ENCODE measurements at regions not wholly inside any gene's neighbourhood (a gene's known extent, or its start where the extent isn't known, plus 50 kb on each side); places are given as distances from the start of the nearest gene placed in this dataset.

- TF ChIP-seq TCF12 (IDR thresholded peaks at IDR 0.05; ENCODE audit: low read depth) (no peak), REST (IDR thresholded peaks at IDR 0.05; ENCODE audit: low read depth) (no peak), EGR1 (IDR thresholded peaks at IDR 0.05) (no peak), FOXM1 (IDR thresholded peaks at IDR 0.05; ENCODE audit: borderline replicate concordance, low read depth) (no peak)
These were observed 607.9 kb upstream of the ID2 start for GRCh38 chr2:8073916-8074315.

DNA sequence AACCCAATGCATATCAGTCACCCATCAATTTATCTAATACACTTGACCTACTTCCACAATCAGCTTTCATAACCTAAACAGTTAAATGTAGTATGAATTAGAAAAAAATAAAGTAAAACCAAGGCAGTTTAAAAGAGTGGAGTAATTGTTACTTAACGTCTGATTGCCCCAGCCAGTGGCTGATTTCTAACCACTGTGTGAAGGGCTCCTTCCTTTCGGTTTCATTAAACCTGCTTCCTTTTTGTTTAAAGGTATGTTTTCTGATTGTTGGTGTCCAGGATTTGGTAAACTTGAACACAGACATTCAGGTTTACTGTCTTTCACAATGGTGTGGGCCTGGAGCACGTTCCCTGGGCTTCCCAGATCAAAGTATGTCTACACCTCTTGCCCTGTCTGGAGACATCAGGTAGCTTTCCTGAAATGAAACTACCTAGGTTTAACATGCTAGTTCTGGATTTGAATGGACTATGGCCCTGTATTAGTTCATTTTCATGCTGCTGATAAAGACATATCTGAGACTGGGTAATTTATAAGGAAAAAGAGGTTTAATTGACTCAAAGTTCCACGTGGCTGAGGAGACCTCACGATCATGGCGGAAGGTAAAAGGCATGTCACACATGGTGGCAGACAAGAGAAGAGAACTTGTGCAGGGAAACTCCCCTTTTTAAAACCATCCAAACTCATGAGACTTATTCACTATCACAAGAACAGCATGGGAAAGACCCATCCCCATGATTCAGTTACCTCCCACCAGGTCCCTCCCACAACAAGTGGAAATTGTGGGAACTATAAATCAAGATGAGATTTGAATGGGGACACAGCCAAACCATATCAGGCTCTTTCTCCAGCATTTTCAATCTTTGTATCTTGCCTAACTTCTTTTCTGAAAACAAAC, 605.2 kb upstream of the ID2 start:
- no peak for TF ChIP-seq ZBTB7A (IDR thresholded peaks at IDR 0.05; ENCODE audit: low read depth)
- no peak for TF ChIP-seq FOXM1 (IDR thresholded peaks at IDR 0.05; ENCODE audit: borderline replicate concordance, low read depth)
- no peak for TF ChIP-seq EP300 (IDR thresholded peaks at IDR 0.05; ENCODE audit: borderline replicate concordance)
- TF ChIP-seq EGR1 (IDR thresholded peaks at IDR 0.05): no peak
- TF ChIP-seq NFIC (IDR thresholded peaks at IDR 0.05): no peak

GRCh38 chr2:8078705-8079104, 603.2 kb upstream of the ID2 start:
- no peak for TF ChIP-seq CEBPB (IDR thresholded peaks at IDR 0.05)
- TF ChIP-seq REST (IDR thresholded peaks at IDR 0.05; ENCODE audit: low read depth): no peak
- no peak for TF ChIP-seq CREB1 (IDR thresholded peaks at IDR 0.05; ENCODE audit: low read depth)
- no peak for TF ChIP-seq USF1 (IDR thresholded peaks at IDR 0.05)
- TF ChIP-seq, protein P1, sequence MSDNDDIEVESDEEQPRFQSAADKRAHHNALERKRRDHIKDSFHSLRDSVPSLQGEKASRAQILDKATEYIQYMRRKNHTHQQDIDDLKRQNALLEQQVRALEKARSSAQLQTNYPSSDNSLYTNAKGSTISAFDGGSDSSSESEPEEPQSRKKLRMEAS (IDR thresholded peaks at IDR 0.05): no peak
- TF ChIP-seq TCF12 (IDR thresholded peaks at IDR 0.05; ENCODE audit: low read depth): no peak
- no peak for TF ChIP-seq TAF1 (IDR thresholded peaks at IDR 0.05; ENCODE audit: low read depth)
- no peak for TF ChIP-seq EGR1 (IDR thresholded peaks at IDR 0.05)
- no peak for TF ChIP-seq FOXM1 (IDR thresholded peaks at IDR 0.05; ENCODE audit: borderline replicate concordance, low read depth)
- no peak for TF ChIP-seq NFIC (IDR thresholded peaks at IDR 0.05)
- TF ChIP-seq ZBTB7A (IDR thresholded peaks at IDR 0.05; ENCODE audit: low read depth): no peak
- no peak for TF ChIP-seq RAD21 (IDR thresholded peaks at IDR 0.05; ENCODE audit: low read depth)
- no peak for TF ChIP-seq YY1 (IDR thresholded peaks at IDR 0.05; ENCODE audit: low read depth)
- no peak for TF ChIP-seq TEAD4 (IDR thresholded peaks at IDR 0.05)
- TF ChIP-seq EP300 (IDR thresholded peaks at IDR 0.05; ENCODE audit: borderline replicate concordance): no peak

DNA sequence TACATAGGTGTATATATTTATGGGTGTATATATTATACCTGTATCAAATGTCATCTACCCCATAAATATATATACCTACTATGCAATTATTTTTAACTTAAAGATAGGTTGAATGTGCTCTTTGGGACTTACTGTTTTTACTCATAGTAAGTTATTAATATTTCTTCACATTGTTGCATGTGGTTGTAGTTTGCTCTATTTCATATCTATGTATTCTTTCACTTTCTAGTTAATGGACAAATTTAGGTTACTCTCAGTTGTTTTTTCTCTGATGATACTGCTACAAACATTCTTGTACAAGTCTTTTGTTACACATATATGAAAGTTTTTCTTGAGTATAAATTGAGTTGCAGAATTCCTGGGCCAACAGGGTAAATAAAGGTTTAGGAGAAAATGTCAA, 601.8 kb upstream of the ID2 start:
- TF ChIP-seq NFIC (IDR thresholded peaks at IDR 0.05) (no peak), FOXM1 (IDR thresholded peaks at IDR 0.05; ENCODE audit: borderline replicate concordance, low read depth) (no peak), RAD21 (IDR thresholded peaks at IDR 0.05; ENCODE audit: low read depth) (no peak), CREB1 (IDR thresholded peaks at IDR 0.05; ENCODE audit: low read depth) (no peak), ZBTB7A (IDR thresholded peaks at IDR 0.05; ENCODE audit: low read depth) (no peak), TCF12 (IDR thresholded peaks at IDR 0.05; ENCODE audit: low read depth) (no peak), REST (IDR thresholded peaks at IDR 0.05; ENCODE audit: low read depth) (no peak), TAF1 (IDR thresholded peaks at IDR 0.05; ENCODE audit: low read depth) (no peak), TEAD4 (IDR thresholded peaks at IDR 0.05) (no peak)

DNA sequence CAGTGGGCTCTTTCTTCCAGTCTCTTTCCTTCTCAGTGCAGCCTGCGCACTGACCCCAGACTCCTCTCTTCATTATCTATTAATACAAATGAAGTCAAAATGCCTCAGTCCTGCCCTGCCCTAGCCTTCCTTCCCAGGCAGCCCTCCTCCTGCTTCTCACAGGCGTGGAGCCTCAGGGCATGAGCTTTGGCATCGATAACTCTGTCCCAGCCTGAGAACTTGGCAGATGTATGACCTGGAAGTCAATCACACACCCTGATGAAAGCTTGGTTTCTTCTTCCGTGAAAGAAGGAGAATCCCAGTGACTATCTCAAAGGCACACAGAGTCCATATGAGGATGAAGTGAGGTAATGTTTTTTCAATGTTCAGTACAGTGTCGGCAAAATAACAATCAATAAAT, 600.7 kb upstream of the ID2 start:
- no peak for TF ChIP-seq EGR1 (IDR thresholded peaks at IDR 0.05)
- no peak for TF ChIP-seq TEAD4 (IDR thresholded peaks at IDR 0.05)
- TF ChIP-seq REST (IDR thresholded peaks at IDR 0.05; ENCODE audit: low read depth): no peak
- TF ChIP-seq TCF12 (IDR thresholded peaks at IDR 0.05; ENCODE audit: low read depth): no peak
- TF ChIP-seq TAF1 (IDR thresholded peaks at IDR 0.05; ENCODE audit: low read depth): no peak
- no peak for TF ChIP-seq EP300 (IDR thresholded peaks at IDR 0.05; ENCODE audit: borderline replicate concordance)
- TF ChIP-seq CREB1 (IDR thresholded peaks at IDR 0.05; ENCODE audit: low read depth): no peak
- no peak for TF ChIP-seq YY1 (IDR thresholded peaks at IDR 0.05; ENCODE audit: low read depth)
- no peak for TF ChIP-seq NFIC (IDR thresholded peaks at IDR 0.05)
- no peak for TF ChIP-seq FOXM1 (IDR thresholded peaks at IDR 0.05; ENCODE audit: borderline replicate concordance, low read depth)
- no peak for TF ChIP-seq CEBPB (IDR thresholded peaks at IDR 0.05)
- TF ChIP-seq, protein P1 (IDR thresholded peaks at IDR 0.05): no peak
